MM.1S (cell line): ENCODE measurements at regions not wholly inside any gene's neighbourhood (a gene's known extent, or its start where the extent isn't known, plus 50 kb on each side); places are given as distances from the start of the nearest gene placed in this dataset.

Experiments used
- DNase-seq: peaks from one replicate; pipeline ENCODE4 v3.0.0-alpha.2; 2015
- H2AFZ ChIP-seq: fragments of 300-600 bp; sonication (generic); 2 replicates; pipeline ENCODE4 v1.6.0; 2016; ENCODE audit warnings: antibody characterized with exemption, low read length
- H3F3A ChIP-seq: fragments of 300-600 bp; sonication (generic); 2 replicates; pipeline ENCODE4 v1.6.1; 2016; ENCODE audit warnings: mild to moderate bottlenecking, antibody characterized with exemption, low read length, moderate library complexity, mixed read lengths; ENCODE audit not compliant: insufficient read depth
- H3K27ac ChIP-seq: fragments of 300-600 bp; sonication (generic); 2 replicates; pipeline ENCODE4 v1.5.1; 2016; ENCODE audit warnings: mild to moderate bottlenecking, low read length
- H3K27me3 ChIP-seq: fragments of 300-600 bp; sonication (generic); replicated peaks from 2 replicates; pipeline ENCODE4 v1.6.0; 2016; ENCODE audit warnings: low read length; ENCODE audit not compliant: insufficient read depth
- H3K36me3 ChIP-seq: fragments of 300-600 bp; sonication (generic); replicated peaks from 2 replicates; pipeline ENCODE4 v1.6.1; 2016; ENCODE audit warnings: mild to moderate bottlenecking, low read length, mixed read lengths; ENCODE audit not compliant: insufficient read depth
- H3K4me1 ChIP-seq: fragments of 300-600 bp; sonication (generic); 2 replicates; pipeline ENCODE4 v1.6.1; 2016; ENCODE audit warnings: low read length, mixed read lengths
- H3K4me2 ChIP-seq: fragments of 300-600 bp; sonication (generic); 2 replicates; pipeline ENCODE4 v1.6.0; 2016; ENCODE audit warnings: low read depth, low read length
- H3K4me3 ChIP-seq: fragments of 300-600 bp; sonication (generic); 2 replicates; pipeline ENCODE4 v1.5.1; 2016; ENCODE audit warnings: low read length, mixed read lengths
- H3K79me2 ChIP-seq: fragments of 300-600 bp; sonication (generic); 2 replicates; pipeline ENCODE4 v1.6.1; 2016; ENCODE audit warnings: mixed run types, low read length, mixed read lengths
- H3K9ac ChIP-seq: fragments of 300-600 bp; sonication (generic); 2 replicates; pipeline ENCODE4 v1.6.1; 2016; ENCODE audit warnings: low read length, mixed read lengths
- H3K9me2 ChIP-seq: fragments of 300-600 bp; sonication (generic); replicated peaks from 2 replicates; pipeline ENCODE4 v1.6.1; 2016; ENCODE audit warnings: mild to moderate bottlenecking, low read length, mixed read lengths; ENCODE audit not compliant: insufficient read depth
- H3K9me3 ChIP-seq: fragments of 300-600 bp; sonication (generic); replicated peaks from 2 replicates; pipeline ENCODE4 v1.6.1; 2016; ENCODE audit warnings: mild to moderate bottlenecking, low read length, mixed read lengths; ENCODE audit not compliant: insufficient read depth
- H4K20me1 ChIP-seq: fragments of 300-600 bp; sonication (generic); 2 replicates; pipeline ENCODE4 v1.6.1; 2016; ENCODE audit warnings: mild to moderate bottlenecking, low read length, moderate library complexity, mixed read lengths; ENCODE audit not compliant: insufficient read depth
- EZH2 ChIP-seq: fragments of 300-600 bp; sonication (generic); optimal IDR thresholded peaks from 2 replicates; pipeline ENCODE3; 2017; ENCODE audit warnings: low read depth, mild to moderate bottlenecking, antibody characterized with exemption, low read length, mixed read lengths
- EZH2phosphoT487 ChIP-seq: fragments of 300-600 bp; sonication (generic); IDR thresholded peaks from 2 replicates; pipeline ENCODE4 v1.6.1; 2018; ENCODE audit warnings: antibody characterized with exemption, low read length
- TF ChIP-seq, protein P1 (sequence below): fragments of 300-600 bp; sonication (generic); IDR thresholded peaks from 2 replicates; pipeline ENCODE4 v1.5.1; 2016; ENCODE audit warnings: antibody characterized with exemption, low read length, mixed read lengths

DNA sequence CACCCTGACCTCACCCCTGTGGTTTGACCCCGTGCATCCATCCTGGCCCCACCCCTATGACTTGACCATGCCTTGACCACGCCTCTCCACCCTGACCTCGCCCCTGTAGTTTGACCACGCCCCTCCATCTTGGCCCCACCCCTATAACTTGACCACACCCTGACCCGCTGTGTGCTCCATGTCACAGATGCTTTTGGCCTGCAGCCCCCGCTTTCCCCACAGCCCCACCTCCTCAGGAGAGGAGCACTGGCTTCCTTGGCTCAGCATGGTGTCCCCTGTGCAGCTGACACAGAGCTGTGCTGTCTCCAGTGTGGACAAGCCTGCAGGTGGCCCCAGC, 269.9 kb upstream of the SFSWAP start:
- no peak overlapping the region for H3K27ac ChIP-seq
- no peaks in the 10 kb centered on the region for H4K20me1 ChIP-seq
- H2AFZ ChIP-seq = no peak overlapping the region
- no peaks in the 10 kb centered on the region for H3K36me3 ChIP-seq
- H3K4me1 ChIP-seq = no peaks in the 10 kb centered on the region
- H3K4me2 ChIP-seq = no peak overlapping the region
- no peaks in the 10 kb centered on the region for H3K79me2 ChIP-seq
- no peak overlapping the region for H3K4me3 ChIP-seq
- H3K27me3 ChIP-seq = peaks cover 4% of the 10 kb centered on the region; the same call in 1 of the 2 replicates
- no peaks in the 10 kb centered on the region for H3F3A ChIP-seq
- no peaks in the 10 kb centered on the region for H3K9me2 ChIP-seq
- no peaks in the 10 kb centered on the region for H3K9me3 ChIP-seq
- TF ChIP-seq EZH2phosphoT487 = no peak
- TF ChIP-seq EZH2 = no peak
- TF ChIP-seq, protein P1, sequence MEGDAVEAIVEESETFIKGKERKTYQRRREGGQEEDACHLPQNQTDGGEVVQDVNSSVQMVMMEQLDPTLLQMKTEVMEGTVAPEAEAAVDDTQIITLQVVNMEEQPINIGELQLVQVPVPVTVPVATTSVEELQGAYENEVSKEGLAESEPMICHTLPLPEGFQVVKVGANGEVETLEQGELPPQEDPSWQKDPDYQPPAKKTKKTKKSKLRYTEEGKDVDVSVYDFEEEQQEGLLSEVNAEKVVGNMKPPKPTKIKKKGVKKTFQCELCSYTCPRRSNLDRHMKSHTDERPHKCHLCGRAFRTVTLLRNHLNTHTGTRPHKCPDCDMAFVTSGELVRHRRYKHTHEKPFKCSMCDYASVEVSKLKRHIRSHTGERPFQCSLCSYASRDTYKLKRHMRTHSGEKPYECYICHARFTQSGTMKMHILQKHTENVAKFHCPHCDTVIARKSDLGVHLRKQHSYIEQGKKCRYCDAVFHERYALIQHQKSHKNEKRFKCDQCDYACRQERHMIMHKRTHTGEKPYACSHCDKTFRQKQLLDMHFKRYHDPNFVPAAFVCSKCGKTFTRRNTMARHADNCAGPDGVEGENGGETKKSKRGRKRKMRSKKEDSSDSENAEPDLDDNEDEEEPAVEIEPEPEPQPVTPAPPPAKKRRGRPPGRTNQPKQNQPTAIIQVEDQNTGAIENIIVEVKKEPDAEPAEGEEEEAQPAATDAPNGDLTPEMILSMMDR = no peak
- H3K9ac ChIP-seq = no peak overlapping the region
- DNase-seq = no peak

DNA sequence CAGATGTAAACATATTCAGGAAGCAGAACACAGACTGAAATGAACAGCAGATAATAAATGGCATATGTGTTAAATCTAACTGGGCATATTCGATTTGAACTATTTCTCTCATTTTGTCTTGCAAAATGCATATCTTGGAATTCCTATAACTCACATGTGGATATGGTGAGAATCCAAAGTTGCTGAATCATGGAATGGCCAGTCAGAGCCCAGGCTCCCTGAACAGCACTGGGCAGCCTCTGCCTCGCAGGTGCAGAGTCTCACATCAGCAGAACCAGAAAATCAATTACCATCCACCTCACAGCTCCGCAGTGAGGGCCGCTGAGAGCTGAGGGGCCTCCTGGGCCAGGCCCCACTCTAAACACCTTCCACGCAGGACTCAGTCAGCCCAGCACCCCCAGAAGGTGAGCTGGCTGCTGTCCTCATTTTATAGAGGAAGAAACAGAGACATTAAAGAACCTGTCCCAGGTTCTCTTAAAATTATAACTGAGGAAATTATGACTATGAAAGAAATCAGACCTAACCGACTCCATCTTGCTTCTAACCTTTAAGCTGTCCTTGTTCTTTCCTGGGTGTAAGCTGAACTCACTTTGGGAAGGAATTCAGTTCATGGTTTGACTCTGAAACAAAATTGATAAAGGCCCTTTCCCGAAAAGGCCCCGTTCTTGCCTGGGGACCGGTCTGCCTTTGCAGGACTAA, 269.1 kb upstream of the SFSWAP start:
- Histone ChIP-seq H3K4me2 (no peak overlapping the region), H3K9ac (no peak overlapping the region), H3K36me3 (no peaks in the 10 kb centered on the region), H3F3A (no peaks in the 10 kb centered on the region), H3K9me3 (no peaks in the 10 kb centered on the region), H3K79me2 (no peaks in the 10 kb centered on the region), H3K9me2 (no peaks in the 10 kb centered on the region), H4K20me1 (no peaks in the 10 kb centered on the region), H3K4me3 (no peak overlapping the region), H3K27ac (no peak overlapping the region), H3K4me1 (no peaks in the 10 kb centered on the region), H3K27me3 (peaks cover 4% of the 10 kb centered on the region; the same call in 1 of the 2 replicates), H2AFZ (no peak overlapping the region)
- TF ChIP-seq EZH2 (no peak), EZH2phosphoT487 (no peak)
- TF ChIP-seq, protein P1 = no peak
- no peak for DNase-seq

DNA sequence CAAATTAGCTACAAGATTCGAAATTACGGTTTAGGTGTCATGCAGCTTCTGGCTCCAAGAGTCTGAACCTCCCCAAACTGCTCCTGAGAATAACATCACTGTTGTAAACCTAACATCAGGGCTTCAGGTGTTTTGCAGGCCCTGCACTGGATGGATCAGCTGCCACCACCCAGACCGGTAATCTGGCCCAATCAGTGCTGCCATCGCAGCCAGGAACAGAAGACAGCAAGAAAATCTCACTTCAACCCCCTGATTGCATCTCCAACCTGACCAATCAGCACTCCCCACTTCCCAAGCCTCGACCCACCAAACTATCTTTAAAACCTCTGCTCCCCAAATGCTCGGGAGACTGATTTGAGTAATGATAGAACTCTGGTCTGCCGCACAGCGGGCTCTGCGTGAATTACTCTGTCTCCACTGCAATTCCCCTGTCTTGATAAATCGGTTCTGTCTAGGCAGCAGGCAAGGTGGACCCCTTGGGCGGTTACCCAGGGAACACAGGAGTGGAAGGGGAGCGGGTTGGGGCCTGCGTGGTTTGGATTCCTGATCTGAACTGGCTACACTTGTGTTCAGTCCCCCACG, 268.5 kb upstream of the SFSWAP start:
- Histone ChIP-seq H3K79me2 (no peaks in the 10 kb centered on the region), H3K4me2 (no peak overlapping the region), H3K4me3 (no peak overlapping the region), H4K20me1 (no peaks in the 10 kb centered on the region), H3K9ac (no peak overlapping the region), H3K9me3 (no peaks in the 10 kb centered on the region), H3K36me3 (no peaks in the 10 kb centered on the region), H3K9me2 (no peaks in the 10 kb centered on the region), H2AFZ (no peak overlapping the region), H3K27me3 (peaks cover 4% of the 10 kb centered on the region; the same call in 1 of the 2 replicates), H3F3A (no peaks in the 10 kb centered on the region), H3K4me1 (no peaks in the 10 kb centered on the region), H3K27ac (no peak overlapping the region)
- DNase-seq = no peak
- TF ChIP-seq EZH2phosphoT487 = no peak
- TF ChIP-seq EZH2 = no peak
- TF ChIP-seq, protein P1 = no peak
